ENCODE measurements at regions not wholly inside any gene's neighbourhood (a gene's known extent, or its start where the extent isn't known, plus 50 kb on each side); places are given as distances from the start of the nearest gene placed in this dataset.

GRCh38 chr1:219548386-219548785, 64.5 kb downstream of the ZC3H11B start:
- TF ChIP-seq CTCF (conservative IDR thresholded peaks at IDR 0.05; ENCODE audit: low read length) (no peak), EZH2phosphoT487 (IDR thresholded peaks at IDR 0.05; ENCODE audit: borderline replicate concordance) (no peak)
